Activated CD8-positive, alpha-beta T cell treated with anti-CD3 and anti-CD28 coated beads for 36 hours (primary cell): ENCODE measurements at regions not wholly inside any gene's neighbourhood (a gene's known extent, or its start where the extent isn't known, plus 50 kb on each side); places are given as distances from the start of the nearest gene placed in this dataset.

Experiments used
- ATAC-seq: fragments of 200-7000 bp; cut with Tn5 transposase; one replicate; pipeline ENCODE4 v1.10.0; 2021; ENCODE audit warnings: mild to moderate bottlenecking, moderate library complexity
- CTCF ChIA-PET: fragments of 350-600 bp; sonication (Branson Sonifier 250); formaldehyde crosslinking; loops from one replicate; lab custom pipeline; 2021; ENCODE audit warnings: antibody characterized with exemption; lab: Charles Lee
- POLR2A ChIA-PET: fragments of 350-600 bp; sonication (Branson Sonifier 250); formaldehyde crosslinking; loops from one replicate; lab custom pipeline; 2021; ENCODE audit warnings: antibody characterized with exemption; lab: Charles Lee
- DNase-seq: peaks from one replicate; pipeline ENCODE4 v3.0.0-alpha.2; 2020
- H3K27ac Mint-ChIP-seq: one replicate; pipeline ENCODE4 v1.8.0; 2021; ENCODE audit warnings: mild to moderate bottlenecking, mixed read lengths
- H3K27me3 Mint-ChIP-seq: one replicate; pipeline ENCODE4 v1.8.0; 2021; ENCODE audit warnings: mixed read lengths
- H3K36me3 Mint-ChIP-seq: one replicate; pipeline ENCODE4 v1.8.0; 2021; ENCODE audit warnings: low read depth, mixed read lengths
- H3K4me1 Mint-ChIP-seq: one replicate; pipeline ENCODE4 v1.8.0; 2021; ENCODE audit warnings: low read depth, mixed read lengths
- H3K4me3 Mint-ChIP-seq: one replicate; pipeline ENCODE4 v1.8.0; 2021; ENCODE audit warnings: mild to moderate bottlenecking, moderate library complexity, mixed read lengths
- H3K9me3 Mint-ChIP-seq: one replicate; pipeline ENCODE4 v1.8.0; 2021; ENCODE audit warnings: mixed read lengths
- intact Hi-C: fragments of 100-400 bp; cut with micrococcal nuclease; formaldehyde crosslinking; loops from one replicate; pipeline ENCODE4 v1.10.0; 2022
- TF ChIP-seq, protein P1 (sequence below): fragments of 200-600 bp; IDR thresholded peaks from one replicate; pipeline ENCODE4 v1.8.0; 2022; ENCODE audit warnings: antibody characterized with exemption, mild to moderate bottlenecking

DNA sequence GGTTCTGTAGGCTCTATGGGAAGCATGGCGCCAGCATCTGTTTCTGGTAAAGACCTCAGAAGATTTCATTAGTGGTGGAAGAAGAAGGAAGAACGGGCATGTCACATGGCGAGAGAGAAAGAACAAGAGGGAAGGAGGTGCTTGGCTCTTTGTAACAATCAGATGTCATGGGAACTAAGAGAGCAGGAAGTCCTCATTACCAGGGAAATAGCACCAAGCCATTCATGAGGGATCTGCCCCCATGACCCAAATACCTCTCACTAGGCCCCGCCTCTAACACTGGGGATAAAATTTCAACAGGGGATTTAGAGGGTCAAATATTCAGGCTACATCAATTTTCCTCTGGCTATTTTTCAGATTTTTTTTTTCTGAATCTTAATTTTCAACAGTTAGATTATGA, 954.3 kb downstream of the SQOR start:
- ChIA-PET POLR2A (no interaction called here), CTCF (no interaction called here)
- H3K36me3 Mint-ChIP-seq: no peaks in the 10 kb centered on the region
- TF ChIP-seq, protein P1, sequence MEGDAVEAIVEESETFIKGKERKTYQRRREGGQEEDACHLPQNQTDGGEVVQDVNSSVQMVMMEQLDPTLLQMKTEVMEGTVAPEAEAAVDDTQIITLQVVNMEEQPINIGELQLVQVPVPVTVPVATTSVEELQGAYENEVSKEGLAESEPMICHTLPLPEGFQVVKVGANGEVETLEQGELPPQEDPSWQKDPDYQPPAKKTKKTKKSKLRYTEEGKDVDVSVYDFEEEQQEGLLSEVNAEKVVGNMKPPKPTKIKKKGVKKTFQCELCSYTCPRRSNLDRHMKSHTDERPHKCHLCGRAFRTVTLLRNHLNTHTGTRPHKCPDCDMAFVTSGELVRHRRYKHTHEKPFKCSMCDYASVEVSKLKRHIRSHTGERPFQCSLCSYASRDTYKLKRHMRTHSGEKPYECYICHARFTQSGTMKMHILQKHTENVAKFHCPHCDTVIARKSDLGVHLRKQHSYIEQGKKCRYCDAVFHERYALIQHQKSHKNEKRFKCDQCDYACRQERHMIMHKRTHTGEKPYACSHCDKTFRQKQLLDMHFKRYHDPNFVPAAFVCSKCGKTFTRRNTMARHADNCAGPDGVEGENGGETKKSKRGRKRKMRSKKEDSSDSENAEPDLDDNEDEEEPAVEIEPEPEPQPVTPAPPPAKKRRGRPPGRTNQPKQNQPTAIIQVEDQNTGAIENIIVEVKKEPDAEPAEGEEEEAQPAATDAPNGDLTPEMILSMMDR: no peak
- no peak overlapping the region for H3K4me3 Mint-ChIP-seq
- intact Hi-C loops: no loop called here
- ATAC-seq (no peak), DNase-seq (no peak)
- no peaks in the 10 kb centered on the region for H3K27me3 Mint-ChIP-seq
- no peak overlapping the region for H3K27ac Mint-ChIP-seq
- no peaks in the 10 kb centered on the region for H3K4me1 Mint-ChIP-seq
- peaks cover 12% of the 10 kb centered on the region for H3K9me3 Mint-ChIP-seq

DNA sequence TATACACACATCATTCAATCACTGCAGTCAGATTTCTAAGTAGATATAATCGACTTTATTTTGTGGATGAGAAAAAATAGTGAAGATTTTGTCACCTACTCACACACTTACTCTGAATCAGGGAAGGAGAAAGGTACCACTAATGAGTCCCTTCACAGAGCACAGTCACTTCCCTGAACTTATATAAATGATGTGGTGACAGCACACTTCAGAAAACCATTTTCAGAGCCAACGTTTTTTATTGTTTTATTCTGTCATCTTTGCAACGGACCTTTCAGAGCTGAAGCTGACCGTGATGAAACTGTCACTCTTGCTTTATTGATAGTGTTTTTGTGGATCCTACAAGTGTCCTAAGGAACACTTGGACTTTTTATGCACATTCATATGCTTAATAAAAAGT, 956.6 kb downstream of the SQOR start:
- intact Hi-C loops: no loop called here
- Mint-ChIP-seq H3K4me1 (no peaks in the 10 kb centered on the region), H3K27me3 (no peaks in the 10 kb centered on the region), H3K36me3 (no peaks in the 10 kb centered on the region), H3K9me3 (peaks cover 9% of the 10 kb centered on the region), H3K27ac (no peak overlapping the region), H3K4me3 (no peak overlapping the region)
- DNase-seq (no peak), ATAC-seq (no peak)
- ChIA-PET CTCF (no interaction called here), POLR2A (no interaction called here)
- TF ChIP-seq, protein P1: no peak

DNA sequence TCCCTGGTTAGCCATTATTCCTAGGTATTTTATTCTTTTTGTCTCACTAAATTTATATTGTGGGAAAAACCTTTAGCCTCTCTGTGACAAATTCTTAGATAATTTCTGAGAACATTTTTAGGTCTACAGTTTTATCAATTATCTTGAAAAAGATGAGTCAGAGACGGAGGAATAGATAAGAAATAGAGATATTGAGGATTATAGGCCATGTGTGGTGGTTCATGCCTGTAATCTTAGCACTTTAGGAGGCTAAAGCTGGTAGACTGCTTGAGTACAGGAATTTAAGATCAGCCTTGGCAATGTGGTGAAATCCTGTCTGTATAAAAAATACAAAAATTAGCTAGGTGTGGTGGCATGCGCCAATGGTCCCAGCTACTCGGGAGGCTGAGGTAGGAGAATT, 960.2 kb downstream of the SQOR start:
- no peak overlapping the region for H3K4me3 Mint-ChIP-seq
- no peaks in the 10 kb centered on the region for H3K36me3 Mint-ChIP-seq
- H3K27ac Mint-ChIP-seq: no peak overlapping the region
- no peak for DNase-seq
- no peak for ATAC-seq
- H3K4me1 Mint-ChIP-seq: no peaks in the 10 kb centered on the region
- peaks cover 11% of the 10 kb centered on the region for H3K9me3 Mint-ChIP-seq
- CTCF ChIA-PET: no interaction called here
- H3K27me3 Mint-ChIP-seq: no peaks in the 10 kb centered on the region
- POLR2A ChIA-PET: no interaction called here
- TF ChIP-seq, protein P1: no peak
- intact Hi-C loops: no loop called here

DNA sequence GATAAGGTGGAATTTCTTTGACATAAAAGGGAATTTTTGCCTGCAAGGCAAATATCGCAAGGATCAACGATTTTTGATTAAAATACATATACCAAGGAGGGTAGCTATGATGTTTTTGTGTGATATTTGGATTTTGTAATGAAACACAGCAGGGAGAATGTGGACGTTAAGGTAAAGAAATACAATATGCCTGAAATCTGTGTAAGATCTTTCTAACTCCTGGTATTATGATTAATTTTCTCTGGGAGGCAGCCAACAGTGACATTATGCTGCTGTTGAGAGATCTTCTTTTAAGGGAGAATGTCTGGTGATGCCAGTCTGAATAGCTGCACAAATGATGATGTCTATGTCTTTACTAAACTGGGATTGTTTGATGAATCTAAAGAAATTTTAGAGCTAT, 972.2 kb downstream of the SQOR start:
- TF ChIP-seq, protein P1: no peak
- H3K36me3 Mint-ChIP-seq: no peaks in the 10 kb centered on the region
- no peak for DNase-seq
- no peak for ATAC-seq
- ChIA-PET CTCF (no interaction called here), POLR2A (no interaction called here)
- no peaks in the 10 kb centered on the region for H3K4me1 Mint-ChIP-seq
- H3K9me3 Mint-ChIP-seq: no peaks in the 10 kb centered on the region
- no peak overlapping the region for H3K27ac Mint-ChIP-seq
- no peaks in the 10 kb centered on the region for H3K27me3 Mint-ChIP-seq
- intact Hi-C loops: no loop called here
- no peak overlapping the region for H3K4me3 Mint-ChIP-seq

DNA sequence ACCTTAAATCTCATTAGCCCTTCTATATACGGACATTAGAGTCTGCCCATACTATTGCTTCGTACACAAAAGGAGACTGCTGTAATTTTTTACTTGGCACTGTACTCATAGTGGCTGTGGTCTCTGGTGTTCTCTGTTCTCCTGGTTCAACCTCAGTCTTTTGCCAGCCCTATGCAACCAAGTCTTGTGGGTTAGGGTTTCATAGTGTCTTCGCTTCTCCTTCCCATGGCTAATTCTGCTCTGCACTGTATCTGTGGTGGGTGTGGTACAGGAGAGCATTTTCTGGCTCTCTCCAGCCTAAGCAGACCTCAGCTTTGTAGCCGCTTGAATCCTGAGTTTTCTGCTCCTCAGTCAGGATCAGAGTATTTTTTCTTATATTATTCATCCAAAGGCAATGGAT, 981.2 kb downstream of the SQOR start:
- Mint-ChIP-seq H3K27me3 (no peaks in the 10 kb centered on the region), H3K36me3 (no peaks in the 10 kb centered on the region), H3K4me1 (no peaks in the 10 kb centered on the region), H3K9me3 (peaks cover 7% of the 10 kb centered on the region), H3K27ac (no peak overlapping the region), H3K4me3 (no peak overlapping the region)
- ChIA-PET CTCF (no interaction called here), POLR2A (no interaction called here)
- DNase-seq (no peak), ATAC-seq (no peak)
- TF ChIP-seq, protein P1: no peak
- intact Hi-C loops: no loop called here
